Glomerular visceral epithelial cell (primary cell): ENCODE measurements at regions not wholly inside any gene's neighbourhood (a gene's known extent, or its start where the extent isn't known, plus 50 kb on each side); places are given as distances from the start of the nearest gene placed in this dataset.

Experiments
- DNase-seq: peaks from one replicate; pipeline ENCODE4 v3.0.0-alpha.2; 2016; ENCODE audit errors: extremely low spot score

GRCh38 chr18:61244632-61245031 is 88.6 kb upstream of the CDH20 start:
- no peak for DNase-seq

GRCh38 chr18:61245276-61245675 is 88.0 kb upstream of the CDH20 start:
- no peak for DNase-seq

DNA sequence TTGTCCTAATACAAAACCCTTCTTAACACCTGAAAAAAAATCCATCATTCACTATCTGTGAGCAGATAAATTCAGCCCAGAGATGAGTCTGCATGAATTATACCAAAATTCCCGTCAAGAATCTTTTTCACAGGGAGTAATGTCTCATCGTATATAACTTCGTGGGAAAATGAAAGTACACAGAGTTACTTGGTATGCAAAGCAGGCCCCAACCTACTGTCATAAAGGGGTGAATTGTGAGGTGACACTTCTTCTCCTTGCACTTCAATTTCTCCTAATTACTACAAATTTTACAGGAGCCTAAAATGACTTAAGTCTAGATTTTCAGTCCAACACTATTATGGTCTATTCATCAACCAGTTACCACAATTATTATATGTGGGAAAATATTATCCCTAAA is 84.6 kb upstream of the CDH20 start:
- DNase-seq = no peak

DNA sequence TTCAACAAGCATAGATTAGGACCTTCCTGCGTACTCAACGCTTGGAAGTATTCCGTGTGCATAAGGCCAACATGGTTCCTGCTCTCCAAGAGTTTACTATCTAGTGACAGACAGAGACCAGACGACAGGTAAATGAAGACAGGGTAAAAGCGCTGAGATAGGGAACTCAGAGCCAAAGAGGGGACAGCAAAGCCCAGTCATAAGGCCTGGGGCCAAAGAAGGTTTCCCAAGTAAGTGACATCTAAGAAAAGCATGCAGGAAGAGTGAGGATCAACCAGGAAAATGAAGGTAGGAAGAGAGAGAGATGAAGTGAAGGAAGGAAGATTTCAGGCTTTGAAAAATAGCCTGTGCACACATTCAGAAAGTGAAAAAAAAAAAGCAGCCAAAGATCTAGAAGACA is 76.9 kb upstream of the CDH20 start:
- no peak for DNase-seq

- no peak for DNase-seq
These were observed 71.4 kb upstream of the CDH20 start for GRCh38 chr18:61261870-61262269.

- no peak for DNase-seq
These were observed 60.4 kb upstream of the CDH20 start for GRCh38 chr18:61272793-61273192.

DNA sequence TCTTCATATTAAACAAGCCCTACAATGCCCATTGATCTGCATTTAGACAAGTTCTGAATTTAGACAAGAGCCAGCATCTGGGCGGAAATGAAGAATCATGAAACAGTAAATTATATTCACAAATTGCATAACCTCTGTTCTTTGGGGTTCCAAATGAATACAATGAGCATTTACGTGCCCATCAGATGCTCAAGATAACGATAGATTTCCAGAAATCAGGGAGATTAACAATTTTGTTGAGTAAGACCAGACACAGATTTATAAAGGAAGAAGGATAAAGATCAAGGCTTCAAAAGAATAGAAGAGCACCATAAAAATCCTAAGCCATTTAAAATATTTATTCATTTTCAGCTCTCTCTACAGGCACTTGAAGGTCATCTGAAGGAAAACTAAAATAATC is 59.7 kb upstream of the CDH20 start:
- DNase-seq = no peak

DNA sequence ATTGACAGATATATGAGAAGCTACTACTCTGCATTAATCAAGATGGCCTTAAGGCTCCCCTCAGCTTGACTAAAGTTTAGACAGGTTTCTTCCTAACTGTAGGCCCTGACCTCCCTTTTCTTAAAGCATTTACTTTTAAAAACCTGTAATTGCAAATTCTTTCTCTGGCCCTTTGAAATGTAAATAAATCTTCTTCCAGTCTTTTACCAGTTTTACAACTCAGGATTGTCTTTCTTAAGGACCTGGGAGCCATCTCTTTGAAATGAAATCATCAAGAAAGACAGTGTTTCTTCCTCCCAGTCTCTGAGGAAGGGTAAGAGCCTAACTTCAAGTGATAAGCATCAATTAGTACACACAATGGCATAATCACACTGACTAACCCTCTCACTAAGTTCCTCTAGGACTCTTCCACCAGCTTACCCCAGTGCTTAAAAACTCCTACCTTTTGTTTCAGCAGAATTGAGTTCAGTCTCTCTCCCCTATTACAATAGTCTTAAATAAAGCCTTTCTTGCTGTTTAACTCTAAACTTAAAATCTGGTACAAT is 58.7 kb upstream of the CDH20 start:
- no peak for DNase-seq

GRCh38 chr18:61277808-61278207 is 55.4 kb upstream of the CDH20 start:
- DNase-seq = no peak

DNA sequence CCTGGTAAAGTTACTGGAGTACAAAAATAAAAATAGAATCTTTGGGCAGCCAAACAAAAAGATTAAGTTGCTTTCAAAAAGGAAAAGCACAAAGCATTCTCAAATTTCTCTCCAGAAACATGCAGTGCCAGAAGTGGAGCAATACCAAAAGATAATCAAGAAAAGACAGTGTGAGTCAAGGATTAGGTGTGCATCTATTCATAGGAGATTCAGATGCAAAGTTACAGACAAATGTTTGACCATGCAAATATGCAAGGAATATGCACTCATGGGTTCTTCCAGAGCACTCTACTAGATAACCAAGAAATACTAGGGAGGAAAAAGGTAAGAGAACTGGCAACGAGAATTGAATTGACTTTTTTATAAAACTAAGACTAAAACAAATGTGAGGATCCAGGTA is 51.8 kb upstream of the CDH20 start:
- no peak for DNase-seq

DNA sequence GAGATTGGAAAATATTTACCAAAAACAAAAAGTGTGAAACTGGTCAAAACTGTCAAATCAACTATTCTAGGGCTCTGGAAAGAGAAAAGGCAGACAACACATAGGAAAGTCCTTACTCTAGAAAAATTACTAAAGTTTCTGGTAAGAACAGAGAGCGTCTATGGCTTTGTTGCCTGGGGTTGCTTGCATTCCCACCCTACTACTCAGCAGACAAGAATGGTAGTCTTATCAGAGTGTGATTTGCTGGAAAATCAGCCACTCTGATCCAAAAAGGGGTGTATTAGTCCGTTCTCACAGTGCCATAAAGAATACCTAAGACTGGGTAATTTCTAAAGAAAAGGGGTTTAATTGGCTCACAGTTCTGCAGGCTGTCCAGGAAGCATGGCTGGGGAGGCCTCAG is 50.3 kb upstream of the CDH20 start:
- DNase-seq = no peak
